PC-9 (cell line): ENCODE measurements at regions not wholly inside any gene's neighbourhood (a gene's known extent, or its start where the extent isn't known, plus 50 kb on each side); places are given as distances from the start of the nearest gene placed in this dataset.

Source experiments
- EZH2 ChIP-seq: fragments of 200-600 bp; sonication (generic); IDR thresholded peaks from 2 replicates; pipeline ENCODE4 v1.8.0; 2017; ENCODE audit warnings: antibody characterized with exemption, low read depth
- TF ChIP-seq, protein P1 (sequence below): fragments of 200-600 bp; sonication (generic); conservative IDR thresholded peaks from 2 replicates; pipeline ENCODE4 v1.6.1; 2017; ENCODE audit warnings: mixed run types, antibody characterized with exemption, mild to moderate bottlenecking, moderate library complexity

DNA sequence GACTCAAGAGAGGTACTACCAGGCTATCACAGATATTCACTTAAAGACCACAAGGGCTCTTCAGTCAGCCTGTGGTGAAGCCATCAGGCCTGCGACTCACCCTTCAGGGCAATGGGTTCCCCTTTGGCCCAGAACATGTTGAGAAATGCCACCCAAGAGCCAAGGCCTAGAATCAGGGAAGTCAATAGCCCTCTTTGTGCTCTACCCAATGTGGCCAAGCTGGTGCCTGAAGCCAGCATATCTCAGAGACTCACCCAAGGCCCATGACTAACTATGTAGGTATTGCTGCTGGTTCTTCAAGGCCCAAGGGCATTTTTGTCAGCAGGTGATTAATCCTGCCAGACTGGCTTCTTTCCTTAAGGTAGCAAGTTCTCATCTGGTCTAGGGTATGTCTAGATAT lies 338.9 kb upstream of the SETBP1 start:
- TF ChIP-seq, protein P1, sequence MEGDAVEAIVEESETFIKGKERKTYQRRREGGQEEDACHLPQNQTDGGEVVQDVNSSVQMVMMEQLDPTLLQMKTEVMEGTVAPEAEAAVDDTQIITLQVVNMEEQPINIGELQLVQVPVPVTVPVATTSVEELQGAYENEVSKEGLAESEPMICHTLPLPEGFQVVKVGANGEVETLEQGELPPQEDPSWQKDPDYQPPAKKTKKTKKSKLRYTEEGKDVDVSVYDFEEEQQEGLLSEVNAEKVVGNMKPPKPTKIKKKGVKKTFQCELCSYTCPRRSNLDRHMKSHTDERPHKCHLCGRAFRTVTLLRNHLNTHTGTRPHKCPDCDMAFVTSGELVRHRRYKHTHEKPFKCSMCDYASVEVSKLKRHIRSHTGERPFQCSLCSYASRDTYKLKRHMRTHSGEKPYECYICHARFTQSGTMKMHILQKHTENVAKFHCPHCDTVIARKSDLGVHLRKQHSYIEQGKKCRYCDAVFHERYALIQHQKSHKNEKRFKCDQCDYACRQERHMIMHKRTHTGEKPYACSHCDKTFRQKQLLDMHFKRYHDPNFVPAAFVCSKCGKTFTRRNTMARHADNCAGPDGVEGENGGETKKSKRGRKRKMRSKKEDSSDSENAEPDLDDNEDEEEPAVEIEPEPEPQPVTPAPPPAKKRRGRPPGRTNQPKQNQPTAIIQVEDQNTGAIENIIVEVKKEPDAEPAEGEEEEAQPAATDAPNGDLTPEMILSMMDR = no peak
- no peak for TF ChIP-seq EZH2
